ENCODE measurements at regions not wholly inside any gene's neighbourhood (a gene's known extent, or its start where the extent isn't known, plus 50 kb on each side); places are given as distances from the start of the nearest gene placed in this dataset.

- TF ChIP-seq RBBP5 (IDR thresholded peaks at IDR 0.05; ENCODE audit: borderline replicate concordance, low read depth, low read length) (no peak), RAD21 (IDR thresholded peaks at IDR 0.05 in 1 of 2, conservative IDR thresholded peaks at IDR 0.05 in 1 of 2; ENCODE audit: low read depth in 2 of 2, low read length in 2 of 2) (no peak), PHF8 (conservative IDR thresholded peaks at IDR 0.05; ENCODE audit: low read depth, low read length) (no peak)
These were observed 143.9 kb downstream of the ANKRD60 start (continued) for GRCh38 chr20:58084566-58084965.

Data from H1 (cell line).